Calu3 (cell line): ENCODE measurements at regions not wholly inside any gene's neighbourhood (a gene's known extent, or its start where the extent isn't known, plus 50 kb on each side); places are given as distances from the start of the nearest gene placed in this dataset.

ENCODE experiments used
- BruUV-seq: library from RNA; stranded (reverse); fragments of 400-500 nt; replicated peaks from 2 replicates; lab custom pipeline; 2021; lab: Mats Ljungman, UMichigan
- CTCF ChIA-PET: fragments of 300-600 bp; sonication (Branson Sonifier 250); formaldehyde crosslinking; loops from one replicate; lab custom pipeline; 2022; ENCODE audit warnings: antibody characterized with exemption; lab: Charles Lee
- DNase-seq: peaks from one replicate; pipeline ENCODE4 v3.0.0; 2022
- H3K27ac Mint-ChIP-seq: one replicate; pipeline ENCODE4 v1.8.0; 2022; ENCODE audit warnings: mixed read lengths; ENCODE audit not compliant: unreplicated experiment
- H3K27me3 Mint-ChIP-seq: one replicate; pipeline ENCODE4 v1.8.0; 2022; ENCODE audit warnings: mixed read lengths; ENCODE audit not compliant: unreplicated experiment
- H3K36me3 Mint-ChIP-seq: one replicate; pipeline ENCODE4 v1.8.0; 2022; ENCODE audit warnings: mild to moderate bottlenecking, moderate library complexity, mixed read lengths; ENCODE audit not compliant: insufficient read depth, unreplicated experiment
- H3K4me1 Mint-ChIP-seq: one replicate; pipeline ENCODE4 v1.8.0; 2022; ENCODE audit warnings: mild to moderate bottlenecking, low read depth, mixed read lengths; ENCODE audit not compliant: unreplicated experiment
- H3K4me3 Mint-ChIP-seq: one replicate; pipeline ENCODE4 v1.8.0; 2022; ENCODE audit warnings: mild to moderate bottlenecking, low read depth, moderate library complexity, mixed read lengths; ENCODE audit not compliant: unreplicated experiment
- H3K9me3 Mint-ChIP-seq: one replicate; pipeline ENCODE4 v1.8.0; 2022; ENCODE audit warnings: low read depth, mixed read lengths; ENCODE audit not compliant: unreplicated experiment
- CTCF ChIP-seq: fragments of 200-600 bp; IDR thresholded peaks from one replicate; pipeline ENCODE4 v1.8.0; 2022; ENCODE audit warnings: antibody characterized with exemption; ENCODE audit not compliant: unreplicated experiment
- intact Hi-C: fragments of 100-400 bp; cut with micrococcal nuclease; formaldehyde crosslinking; loops from one replicate; pipeline ENCODE4 v1.10.0; 2022; ENCODE audit not compliant: unreplicated experiment

- H3K27me3 Mint-ChIP-seq, result no peaks in the 10 kb centered on the region
- no TSS peak for BruUV-seq
Observed at GRCh38 chr5:68490406-68490805, 274.9 kb downstream of the PIK3R1 start.

GRCh38 chr5:68494771-68495170, 279.2 kb downstream of the PIK3R1 start:
- no peak for TF ChIP-seq CTCF
- H3K9me3 Mint-ChIP-seq, result peaks cover 10% of the 10 kb centered on the region
- BruUV-seq, result no TSS peak
- CTCF ChIA-PET, result no interaction called here
- no peaks in the 10 kb centered on the region for H3K27me3 Mint-ChIP-seq
- no peaks in the 10 kb centered on the region for H3K36me3 Mint-ChIP-seq
- DNase-seq, result no peak
- H3K4me1 Mint-ChIP-seq, result no peaks in the 10 kb centered on the region
- H3K27ac Mint-ChIP-seq, result no peak overlapping the region
- H3K4me3 Mint-ChIP-seq, result no peak overlapping the region
- intact Hi-C loops, result no loop called here

More at GRCh38 chr5:68490406-68490805, 274.9 kb downstream of the PIK3R1 start:
- Mint-ChIP-seq H3K27ac (no peak overlapping the region), H3K36me3 (no peaks in the 10 kb centered on the region), H3K9me3 (peaks cover 5% of the 10 kb centered on the region), H3K4me3 (no peak overlapping the region), H3K4me1 (no peaks in the 10 kb centered on the region)
- no peak for TF ChIP-seq CTCF
- intact Hi-C loops, result no loop called here
- CTCF ChIA-PET, result no interaction called here
- no peak for DNase-seq

GRCh38 chr5:68499987-68500386, 284.4 kb downstream of the PIK3R1 start:
- H3K36me3 Mint-ChIP-seq, result no peaks in the 10 kb centered on the region
- H3K27ac Mint-ChIP-seq, result no peak overlapping the region
- no peaks in the 10 kb centered on the region for H3K4me1 Mint-ChIP-seq
- intact Hi-C loops, result no loop called here
- H3K27me3 Mint-ChIP-seq, result no peaks in the 10 kb centered on the region
- no peak for DNase-seq
- CTCF ChIA-PET, result no interaction called here
- H3K9me3 Mint-ChIP-seq, result peaks cover 10% of the 10 kb centered on the region
- H3K4me3 Mint-ChIP-seq, result no peak overlapping the region
- no TSS peak for BruUV-seq
- TF ChIP-seq CTCF, result no peak

GRCh38 chr5:68500813-68501212, 285.3 kb downstream of the PIK3R1 start:
- no peak for DNase-seq
- no peaks in the 10 kb centered on the region for H3K27me3 Mint-ChIP-seq
- BruUV-seq, result no TSS peak
- no peaks in the 10 kb centered on the region for H3K36me3 Mint-ChIP-seq
- H3K4me3 Mint-ChIP-seq, result no peak overlapping the region
- peaks cover 10% of the 10 kb centered on the region for H3K9me3 Mint-ChIP-seq
- no peak for TF ChIP-seq CTCF
- CTCF ChIA-PET, result no interaction called here
- no peaks in the 10 kb centered on the region for H3K4me1 Mint-ChIP-seq
- intact Hi-C loops, result no loop called here
- no peak overlapping the region for H3K27ac Mint-ChIP-seq

- BruUV-seq, result no TSS peak
- H3K9me3 Mint-ChIP-seq, result peaks cover 3% of the 10 kb centered on the region
- no peak for TF ChIP-seq CTCF
- no peak for DNase-seq
- H3K27ac Mint-ChIP-seq, result no peak overlapping the region
- no peak overlapping the region for H3K4me3 Mint-ChIP-seq
- CTCF ChIA-PET, result no interaction called here
- no peaks in the 10 kb centered on the region for H3K36me3 Mint-ChIP-seq
- H3K27me3 Mint-ChIP-seq, result no peaks in the 10 kb centered on the region
- peaks cover 8% of the 10 kb centered on the region for H3K4me1 Mint-ChIP-seq
- intact Hi-C loops, result no loop called here
Observed at GRCh38 chr5:68502531-68502930, 287.0 kb downstream of the PIK3R1 start.
